Hepatocyte (in vitro differentiated cells): ENCODE measurements at regions not wholly inside any gene's neighbourhood (a gene's known extent, or its start where the extent isn't known, plus 50 kb on each side); places are given as distances from the start of the nearest gene placed in this dataset.

Experiments
- EZH2 ChIP-seq: fragments of 200-600 bp; sonication (generic); IDR thresholded peaks from 2 replicates; pipeline ENCODE4 v1.6.1; 2016; ENCODE audit warnings: antibody characterized with exemption, mild to moderate bottlenecking, borderline replicate concordance
- TF ChIP-seq, protein P1 (sequence below): fragments of 200-600 bp; sonication (generic); IDR thresholded peaks from 2 replicates; pipeline ENCODE4 v1.5.1; 2016; ENCODE audit warnings: antibody characterized with exemption, mild to moderate bottlenecking; ENCODE audit not compliant: poor library complexity

DNA sequence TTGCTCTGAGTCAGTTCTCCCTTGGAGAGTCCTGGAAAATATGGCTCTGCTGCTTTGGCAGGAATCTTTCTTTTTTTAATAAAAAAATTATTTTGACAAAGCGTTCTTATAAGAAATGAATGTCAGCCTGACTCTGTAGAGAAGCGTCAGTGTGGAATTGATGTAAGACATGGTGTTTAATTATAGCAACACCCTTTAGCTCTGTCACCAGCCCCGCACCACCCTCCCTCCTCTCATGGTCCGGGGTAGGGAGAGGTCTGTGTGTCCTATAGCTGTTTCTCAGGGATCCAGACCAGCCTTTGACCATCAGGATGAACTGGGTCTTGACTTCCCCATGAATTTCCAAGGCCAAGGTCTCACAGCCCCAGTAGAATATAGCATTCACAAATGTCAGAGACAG, 120.6 kb downstream of the CHST1 start:
- TF ChIP-seq, protein P1, sequence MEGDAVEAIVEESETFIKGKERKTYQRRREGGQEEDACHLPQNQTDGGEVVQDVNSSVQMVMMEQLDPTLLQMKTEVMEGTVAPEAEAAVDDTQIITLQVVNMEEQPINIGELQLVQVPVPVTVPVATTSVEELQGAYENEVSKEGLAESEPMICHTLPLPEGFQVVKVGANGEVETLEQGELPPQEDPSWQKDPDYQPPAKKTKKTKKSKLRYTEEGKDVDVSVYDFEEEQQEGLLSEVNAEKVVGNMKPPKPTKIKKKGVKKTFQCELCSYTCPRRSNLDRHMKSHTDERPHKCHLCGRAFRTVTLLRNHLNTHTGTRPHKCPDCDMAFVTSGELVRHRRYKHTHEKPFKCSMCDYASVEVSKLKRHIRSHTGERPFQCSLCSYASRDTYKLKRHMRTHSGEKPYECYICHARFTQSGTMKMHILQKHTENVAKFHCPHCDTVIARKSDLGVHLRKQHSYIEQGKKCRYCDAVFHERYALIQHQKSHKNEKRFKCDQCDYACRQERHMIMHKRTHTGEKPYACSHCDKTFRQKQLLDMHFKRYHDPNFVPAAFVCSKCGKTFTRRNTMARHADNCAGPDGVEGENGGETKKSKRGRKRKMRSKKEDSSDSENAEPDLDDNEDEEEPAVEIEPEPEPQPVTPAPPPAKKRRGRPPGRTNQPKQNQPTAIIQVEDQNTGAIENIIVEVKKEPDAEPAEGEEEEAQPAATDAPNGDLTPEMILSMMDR, result no peak
- TF ChIP-seq EZH2, result no peak
